CD4-positive, alpha-beta T cell treated with Interferon gamma for 1 hour (primary cell): ENCODE measurements at regions not wholly inside any gene's neighbourhood (a gene's known extent, or its start where the extent isn't known, plus 50 kb on each side); places are given as distances from the start of the nearest gene placed in this dataset.
A peak's percentile ranks its signal among the peaks of the same experiment; 100 is the strongest.
"Not testable (repeated sequence)": the region's sequence is repeated elsewhere in the genome, so short reads cannot be mapped to it uniquely, and the experiment has no call there.

Source experiments
- DNase-seq: peaks from one replicate; pipeline ENCODE4 v3.0.0-alpha.2; 2020

DNA sequence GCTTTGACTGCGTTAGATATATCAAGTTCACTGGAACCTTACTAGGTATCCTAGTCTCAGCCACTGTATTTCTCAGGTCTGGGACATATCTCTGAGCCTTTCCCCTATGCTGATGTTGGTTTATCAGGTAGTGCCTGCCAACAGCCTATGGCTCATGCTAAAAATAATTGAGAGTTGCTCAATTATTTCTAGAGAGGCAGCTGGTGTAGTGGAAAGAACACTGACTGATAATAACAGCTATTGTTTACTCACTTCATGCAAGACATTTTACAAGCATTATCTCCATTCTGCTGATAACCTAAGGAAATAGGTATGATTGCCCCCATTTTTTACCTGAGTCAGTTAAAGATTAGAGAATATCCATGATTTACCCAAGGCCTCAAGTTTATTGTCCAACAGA lies 231.4 kb downstream of the LRRN1 start:
- DNase-seq = no peak

DNA sequence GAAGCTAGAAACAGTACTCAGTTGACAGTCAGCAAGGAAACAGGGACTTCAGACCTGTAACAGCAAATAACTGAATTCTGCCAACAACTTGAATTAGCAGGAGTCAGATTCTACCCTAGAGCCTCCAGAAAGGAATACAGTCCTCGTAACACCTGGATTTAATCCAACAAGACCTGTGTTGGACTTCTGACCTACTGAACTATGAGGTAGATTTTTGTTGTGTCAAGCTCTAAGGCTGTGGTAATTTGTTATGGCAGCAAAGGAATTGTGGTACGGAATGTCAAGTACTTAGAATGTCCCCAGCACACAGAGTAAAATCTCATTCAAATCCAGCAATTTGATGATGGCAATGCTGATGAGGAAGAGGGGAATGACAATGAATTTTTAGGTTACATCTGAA lies 234.1 kb downstream of the LRRN1 start:
- DNase-seq = no peak

DNA sequence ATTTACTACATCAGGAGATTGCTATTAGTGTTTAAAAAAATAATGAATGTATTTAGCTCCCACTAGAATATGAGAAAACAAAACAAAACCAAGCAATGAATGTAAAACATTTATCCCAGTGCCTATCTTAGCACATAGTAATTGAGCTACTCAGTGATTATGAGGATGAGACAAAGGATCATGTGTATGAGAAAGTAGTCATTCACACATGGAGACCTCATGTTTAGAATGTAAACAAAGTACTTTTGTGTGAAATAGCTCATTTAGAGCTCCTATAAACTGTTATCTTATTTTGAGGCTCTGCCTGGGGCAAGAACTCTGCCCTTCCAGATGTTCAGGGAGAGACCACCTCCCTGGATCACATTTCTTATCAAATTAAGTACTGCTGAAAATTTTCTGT lies 236.8 kb downstream of the LRRN1 start:
- DNase-seq = no peak

GRCh38 chr3:4038351-4038750 lies 239.1 kb downstream of the LRRN1 start:
- DNase-seq = no peak

DNA sequence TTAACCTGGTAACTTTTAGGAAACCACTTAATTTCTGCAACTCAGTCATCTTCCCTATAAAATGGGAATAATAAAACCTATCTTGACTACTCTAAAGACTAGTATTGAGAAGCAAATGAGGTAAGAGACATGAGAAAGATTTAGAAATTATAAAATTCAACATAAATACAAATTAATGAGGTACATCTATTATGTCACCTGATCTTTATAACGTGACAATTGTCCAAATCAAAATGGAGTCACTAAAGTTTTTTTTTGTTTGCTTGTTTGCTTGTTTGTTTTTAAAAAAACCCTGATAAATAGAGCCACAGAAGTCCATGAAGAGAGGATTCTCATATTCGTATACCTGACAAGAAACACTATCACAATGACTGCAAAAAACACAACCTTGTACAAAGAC lies 242.8 kb downstream of the LRRN1 start:
- no peak for DNase-seq

DNA sequence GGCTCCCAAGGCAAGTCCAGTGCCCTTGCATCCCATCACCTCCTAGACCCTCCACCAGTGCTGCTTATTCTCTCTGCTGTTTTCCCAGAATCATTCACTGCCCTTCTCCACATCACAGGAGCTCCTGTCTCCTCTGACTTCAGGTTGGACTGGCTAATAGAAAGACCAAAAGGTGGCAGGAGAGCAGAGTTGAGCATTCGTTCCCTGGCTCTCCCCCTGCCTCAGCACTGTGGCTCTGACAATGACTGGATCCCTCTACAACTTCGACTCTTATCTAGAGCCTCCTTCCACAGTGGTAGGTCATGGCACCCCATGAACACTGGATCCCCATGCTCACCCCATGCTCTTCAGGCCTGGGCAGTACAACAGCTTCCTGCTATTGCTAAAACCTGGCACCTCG lies 243.6 kb downstream of the LRRN1 start:
- DNase-seq = no peak

DNA sequence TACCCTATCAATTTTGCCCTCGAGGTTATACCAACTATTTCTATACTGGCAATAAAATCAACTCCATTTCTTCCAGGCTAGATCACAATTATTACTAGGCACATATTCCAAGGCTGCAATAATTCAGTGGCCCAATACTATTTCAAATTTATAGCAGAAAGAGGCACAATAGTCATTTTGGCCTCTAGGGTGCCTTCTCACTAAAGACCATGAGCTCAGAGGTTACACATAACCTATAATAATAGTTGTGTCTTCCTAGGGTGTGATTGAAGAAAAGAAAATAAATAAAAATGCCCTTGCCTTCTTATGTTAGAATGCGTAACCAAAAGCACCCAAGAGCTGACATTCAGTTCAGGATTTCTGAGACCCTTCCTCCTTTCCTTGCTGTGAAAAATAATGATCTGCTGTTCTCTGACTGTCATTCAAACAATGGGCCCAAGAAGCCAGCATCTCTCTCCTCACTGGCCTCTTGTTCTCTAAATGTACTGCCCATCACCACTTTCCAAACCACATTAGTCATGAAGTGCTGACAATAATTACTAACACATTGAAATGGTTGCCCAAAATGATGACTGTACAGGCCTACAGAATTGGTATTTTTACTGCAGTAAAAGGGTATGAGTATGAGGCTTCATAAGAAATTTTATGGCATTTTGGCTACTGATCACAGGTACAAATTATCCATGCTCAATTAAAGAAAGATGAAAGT lies 244.8 kb downstream of the LRRN1 start:
- no peak for DNase-seq

- DNase-seq = no peak
Measured at GRCh38 chr3:4044619-4045018, 245.4 kb downstream of the LRRN1 start.

DNA sequence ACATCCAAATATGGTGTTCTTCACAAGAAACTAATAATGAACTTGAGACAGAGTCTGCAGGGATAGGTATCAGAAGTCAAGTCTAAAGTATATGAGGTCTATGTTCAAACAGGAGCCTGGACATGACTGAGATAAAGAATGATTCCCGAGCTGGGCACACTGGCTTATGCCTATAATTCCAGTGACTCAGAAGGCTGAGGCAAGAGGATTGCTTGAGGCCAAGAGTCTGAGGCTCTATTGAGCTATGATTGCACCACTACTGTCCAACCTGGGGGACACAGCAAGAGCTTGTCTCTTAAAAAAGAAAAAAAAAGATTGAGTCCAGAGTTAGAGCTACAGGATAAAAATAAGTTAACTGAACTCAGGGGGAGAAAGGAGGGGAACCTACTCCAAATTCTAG lies 246.5 kb downstream of the LRRN1 start:
- no peak for DNase-seq

GRCh38 chr3:4047366-4047765 lies 248.1 kb downstream of the LRRN1 start:
- no peak for DNase-seq

DNA sequence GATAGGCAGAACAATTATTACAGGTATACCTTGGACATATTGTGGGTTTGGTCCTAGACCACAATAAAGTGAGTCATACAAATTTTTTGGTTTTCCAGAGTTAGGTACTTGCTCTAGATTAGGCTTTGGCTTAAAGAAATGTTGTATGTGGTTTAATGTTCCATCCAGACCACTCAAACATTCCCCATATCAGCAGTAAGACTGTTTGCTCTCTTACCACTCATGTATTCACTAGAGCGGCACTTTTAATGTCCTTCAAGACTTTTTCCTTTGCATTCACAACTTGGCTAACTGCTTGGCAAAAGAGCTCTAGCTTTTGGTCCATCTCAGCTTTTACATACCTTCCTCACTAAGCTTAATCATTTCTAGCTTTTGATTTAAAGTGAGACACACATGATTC lies 250.5 kb upstream of the SETMAR start:
- DNase-seq = no peak

DNA sequence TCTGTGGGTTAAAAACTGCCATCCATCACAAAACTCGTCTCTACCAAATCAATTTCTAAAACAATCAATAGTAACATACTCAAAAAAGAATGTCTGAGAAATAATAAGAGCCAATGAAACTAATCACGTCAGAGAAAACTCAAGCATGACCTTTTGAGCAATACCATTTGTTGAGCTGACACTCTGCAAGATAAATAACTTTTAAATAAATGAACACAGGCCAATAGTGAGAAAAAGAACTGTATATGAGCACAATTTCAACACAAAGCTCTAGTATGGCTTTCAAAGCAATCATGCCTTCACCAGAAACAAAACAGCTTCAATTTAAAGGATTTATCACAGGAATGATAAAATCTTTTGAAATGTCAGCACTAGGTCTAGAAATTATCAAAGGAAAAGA lies 249.2 kb upstream of the SETMAR start:
- DNase-seq = no peak

DNA sequence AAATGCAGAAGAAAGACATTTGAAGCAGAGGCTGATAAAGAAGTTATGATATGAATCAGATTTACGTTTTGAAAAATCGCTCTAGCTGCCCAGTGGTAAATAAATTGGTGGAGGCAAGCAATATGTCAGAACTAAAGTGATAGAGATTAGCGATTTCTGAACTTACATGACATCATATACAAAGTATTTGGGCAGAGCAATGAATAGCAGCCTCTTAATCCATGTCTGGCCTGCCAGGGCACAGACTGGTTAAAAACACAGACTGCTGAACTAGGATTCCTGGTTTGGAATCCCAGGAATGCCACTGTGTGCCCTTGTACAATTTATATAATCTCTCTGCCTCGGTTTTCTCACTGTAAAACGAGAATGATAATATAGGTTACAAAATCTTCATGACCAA lies 243.1 kb upstream of the SETMAR start:
- DNase-seq = no peak

DNA sequence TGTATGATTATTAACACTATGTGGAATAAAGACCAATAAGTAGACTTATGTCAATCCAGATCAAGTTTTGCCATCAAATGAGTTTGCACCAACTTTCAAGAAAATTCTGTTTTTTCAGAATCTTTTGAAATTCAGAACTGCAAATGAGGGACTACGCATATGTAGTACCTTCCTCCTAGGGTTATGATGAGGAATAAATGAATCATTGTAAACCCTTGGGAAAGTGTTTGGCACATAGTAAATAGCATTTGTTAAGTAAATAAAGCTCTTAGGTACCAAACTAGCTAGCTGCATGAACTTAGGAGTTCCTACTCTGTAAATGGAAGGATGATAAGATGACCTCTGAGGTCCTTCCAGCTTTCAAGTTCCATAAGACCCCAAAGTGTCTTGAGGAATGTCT lies 242.6 kb upstream of the SETMAR start:
- DNase-seq = no peak

GRCh38 chr3:4061195-4061594 lies 242.0 kb upstream of the SETMAR start:
- DNase-seq = no peak

- DNase-seq = no peak
Measured at GRCh38 chr3:4061783-4062360, 241.3 kb upstream of the SETMAR start.

DNA sequence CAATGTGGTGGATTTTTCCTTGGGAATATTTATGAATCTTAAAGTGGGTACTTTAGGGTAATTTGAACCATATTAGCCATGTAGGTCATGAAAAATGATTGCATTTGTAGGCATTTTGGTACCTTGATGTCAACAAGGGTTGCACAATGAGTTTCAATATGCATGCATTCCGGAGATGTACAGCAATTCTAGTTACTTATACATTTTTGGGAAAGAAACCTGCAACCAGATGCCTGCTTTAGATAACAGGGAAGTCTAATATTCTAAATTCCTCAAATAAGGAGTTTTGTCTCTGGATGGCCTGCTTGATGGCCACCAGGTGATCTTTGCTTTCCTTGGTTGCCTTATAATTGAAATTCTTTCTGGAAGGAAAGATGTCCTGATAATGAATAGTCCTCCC lies 240.5 kb upstream of the SETMAR start:
- no peak for DNase-seq

- DNase-seq = no peak
Measured at GRCh38 chr3:4063916-4064574, 239.1 kb upstream of the SETMAR start.

- no peak for DNase-seq
Measured at GRCh38 chr3:4065085-4065484, 238.1 kb upstream of the SETMAR start.

DNA sequence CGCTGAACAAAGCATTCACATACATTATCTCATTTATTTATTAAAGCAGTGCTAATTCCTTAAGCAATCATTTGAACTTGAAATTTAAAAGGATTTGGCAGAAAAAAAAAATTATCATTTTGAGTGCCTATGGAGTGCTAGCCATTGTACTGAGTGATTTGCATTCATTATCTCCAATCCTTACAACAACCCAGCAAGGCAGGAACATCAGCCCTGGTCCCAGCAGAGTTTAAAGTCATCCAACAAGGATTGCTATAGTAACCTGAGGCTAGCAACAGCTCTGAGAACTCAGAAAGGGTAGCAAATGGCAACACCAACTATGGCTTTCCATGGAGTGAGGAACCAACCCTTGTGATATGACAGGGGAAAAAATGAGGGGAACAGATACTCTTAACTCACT lies 237.6 kb upstream of the SETMAR start:
- DNase-seq = no peak

DNA sequence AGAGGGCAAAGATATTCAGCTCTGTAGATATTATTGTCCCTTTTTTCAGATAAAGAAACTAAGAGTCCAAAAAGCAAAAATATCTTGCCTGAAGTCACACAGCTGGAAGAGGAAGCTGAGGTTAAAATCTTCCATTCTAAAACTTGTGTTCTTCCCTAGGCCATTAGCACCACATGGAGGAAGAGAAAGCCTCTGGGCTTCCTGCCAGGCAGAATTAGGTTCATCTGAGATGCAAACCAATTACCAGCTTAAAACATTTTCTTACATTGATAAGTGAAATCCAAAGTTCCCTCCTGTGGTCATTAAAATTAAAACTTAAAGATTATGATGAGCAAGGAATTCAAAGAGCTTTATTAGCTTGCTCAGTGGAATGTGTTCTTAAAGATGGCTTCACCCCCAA lies 235.3 kb upstream of the SETMAR start:
- DNase-seq = no peak

- no peak for DNase-seq
Measured at GRCh38 chr3:4069796-4070195, 233.4 kb upstream of the SETMAR start.

- DNase-seq = peak; percentile 15
Measured at GRCh38 chr3:4071481-4072184, 231.5 kb upstream of the SETMAR start.

DNA sequence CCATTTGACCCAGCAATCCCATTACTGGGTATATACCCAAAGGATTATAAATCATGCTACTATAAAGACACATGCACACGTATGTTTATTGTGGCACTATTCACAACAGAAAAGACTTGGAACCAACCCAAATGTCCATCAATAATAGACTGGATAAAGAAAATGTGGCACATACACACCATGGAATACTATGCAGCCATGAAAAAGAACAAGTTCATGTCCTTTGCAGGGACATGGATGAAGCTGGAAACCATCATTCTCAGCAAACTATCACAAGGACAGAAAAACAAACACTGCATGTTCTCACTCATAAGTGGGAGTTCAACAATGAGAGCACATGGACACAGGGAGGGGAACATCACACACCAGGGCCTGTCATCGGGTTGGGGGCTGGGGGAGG lies 225.9 kb upstream of the SETMAR start:
- DNase-seq = not testable (repeated sequence)
